ENCODE measurements at regions not wholly inside any gene's neighbourhood (a gene's known extent, or its start where the extent isn't known, plus 50 kb on each side); places are given as distances from the start of the nearest gene placed in this dataset.

DNA sequence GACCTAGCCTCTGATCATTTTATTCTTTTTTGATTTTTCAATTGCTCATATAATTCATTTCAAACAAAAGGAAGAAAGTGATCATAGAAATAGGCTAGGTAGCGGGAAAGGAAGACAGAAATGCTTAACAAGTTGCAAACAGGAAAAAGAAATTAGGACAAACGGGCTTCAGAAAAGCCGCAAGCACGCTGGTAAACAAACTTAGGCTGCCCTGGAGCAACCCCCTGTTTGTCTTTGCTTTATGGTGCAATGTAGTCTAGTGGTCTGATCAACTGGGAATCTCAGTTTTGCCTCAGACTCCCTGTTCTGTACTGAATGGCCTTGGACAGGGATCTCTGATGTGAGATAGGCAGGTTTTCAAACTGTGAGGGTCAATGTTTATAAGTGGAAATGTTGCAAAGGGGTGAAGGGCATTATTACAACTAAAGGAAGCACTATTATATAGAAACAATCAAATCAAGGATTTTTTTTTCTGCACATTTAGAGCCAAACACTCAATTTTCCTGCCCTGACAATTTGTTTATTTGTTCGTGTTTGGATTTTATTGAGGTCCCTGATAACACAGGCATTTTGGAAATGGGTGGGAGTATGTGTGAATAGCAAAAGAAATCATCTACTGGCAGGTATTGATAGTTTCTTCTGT, 146.8 kb upstream of the NRIP1 start (continued):
- TF ChIP-seq TEAD3 (CRISPR knock-in tag; optimal IDR thresholded peaks at IDR 0.05; ENCODE audit: borderline replicate concordance) (peak; percentile 87), ZNF281 (CRISPR knock-in tag; IDR thresholded peaks at IDR 0.05; ENCODE audit: borderline replicate concordance) (peak; percentile 86), ZNF556 (CRISPR knock-in tag; IDR thresholded peaks at IDR 0.05; ENCODE audit: borderline replicate concordance) (no peak), ZNF260 (CRISPR knock-in tag; IDR thresholded peaks at IDR 0.05; ENCODE audit: borderline replicate concordance, low read depth) (no peak), ZFP82 (CRISPR knock-in tag; IDR thresholded peaks at IDR 0.05; ENCODE audit: borderline replicate concordance) (no peak), ZNF737 (CRISPR knock-in tag; IDR thresholded peaks at IDR 0.05; ENCODE audit: borderline replicate concordance) (no peak), SNRNP70 (IDR thresholded peaks at IDR 0.05; ENCODE audit: low read depth, low read length) (no peak), SAP130 (CRISPR knock-in tag; IDR thresholded peaks at IDR 0.05; ENCODE audit: low read depth) (peak; percentile 77), MED1 (CRISPR knock-in tag; IDR thresholded peaks at IDR 0.05) (peak; percentile 99), ZNF580 (CRISPR knock-in tag; IDR thresholded peaks at IDR 0.05; ENCODE audit: borderline replicate concordance, low read depth) (peak; percentile 78; the same call in 1 of the 2 replicates), DPF2 (CRISPR knock-in tag; IDR thresholded peaks at IDR 0.05; ENCODE audit: borderline replicate concordance, low read depth) (peak; percentile 87), ZMYM3 (CRISPR knock-in tag; IDR thresholded peaks at IDR 0.05) (peak; percentile 92), SNAI1 (CRISPR knock-in tag; IDR thresholded peaks at IDR 0.05; ENCODE audit: borderline replicate concordance) (no peak), HIC2 (CRISPR knock-in tag; IDR thresholded peaks at IDR 0.05; ENCODE audit: low read depth) (no peak), ZNF24 (IDR thresholded peaks at IDR 0.05) (no peak), IKZF1 (IDR thresholded peaks at IDR 0.05) (no peak), BRD4 (CRISPR knock-in tag; IDR thresholded peaks at IDR 0.05) (peak; percentile 91), FIP1L1 (IDR thresholded peaks at IDR 0.05; ENCODE audit: borderline replicate concordance, insufficient read depth, low read depth, low read length) (no peak), ZNF558 (CRISPR knock-in tag; IDR thresholded peaks at IDR 0.05; ENCODE audit: borderline replicate concordance) (no peak), ZNF383 (CRISPR knock-in tag; IDR thresholded peaks at IDR 0.05; ENCODE audit: borderline replicate concordance) (no peak), ZNF512B (CRISPR knock-in tag; IDR thresholded peaks at IDR 0.05; ENCODE audit: borderline replicate concordance) (peak; percentile 74; the same call in 1 of the 2 replicates)
- TF ChIP-seq, protein P1, sequence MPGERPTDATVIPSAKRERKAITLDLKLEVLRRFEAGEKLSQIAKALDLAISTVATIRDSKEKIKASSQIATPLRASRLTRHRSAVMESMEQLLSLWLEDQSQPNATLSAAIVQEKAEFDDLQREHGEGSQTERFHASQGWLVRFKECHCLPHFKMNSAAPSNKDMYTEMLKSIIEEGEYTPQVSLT (CRISPR knock-in tag; IDR thresholded peaks at IDR 0.05; ENCODE audit: borderline replicate concordance, low read depth), result no peak
